Neuron (in vitro differentiated cells): ENCODE measurements at regions not wholly inside any gene's neighbourhood (a gene's known extent, or its start where the extent isn't known, plus 50 kb on each side); places are given as distances from the start of the nearest gene placed in this dataset.
"Not testable (repeated sequence)": the region's sequence is repeated elsewhere in the genome, so short reads cannot be mapped to it uniquely, and the experiment has no call there.

Experiments used
- H2AFZ ChIP-seq: one replicate; pipeline ENCODE4 v1.6.1; 2013; ENCODE audit warnings: low read depth, mild to moderate bottlenecking, inconsistent platforms, low read length, moderate library complexity
- H3K27me3 ChIP-seq: one replicate; pipeline ENCODE4 v1.6.1; 2013; ENCODE audit warnings: low read length; ENCODE audit not compliant: insufficient read depth
- H3K36me3 ChIP-seq: one replicate; pipeline ENCODE4 v1.6.1; 2013; ENCODE audit warnings: low read length; ENCODE audit not compliant: insufficient read depth
- H3K4me1 ChIP-seq: one replicate; pipeline ENCODE4 v1.6.1; 2013; ENCODE audit warnings: low read length; ENCODE audit not compliant: insufficient read depth
- H3K4me3 ChIP-seq: 2 replicates; pipeline ENCODE4 v1.5.1; 2013; ENCODE audit warnings: mild to moderate bottlenecking, low read length, moderate library complexity
- H3K9me3 ChIP-seq: one replicate; pipeline ENCODE4 v1.6.1; 2013; ENCODE audit warnings: low read length

- H3K4me3 ChIP-seq = no peak overlapping the region
- H3K4me1 ChIP-seq = peaks cover 14% of the 10 kb centered on the region
Measured at GRCh38 chr16:14015948-14016347, 55.2 kb upstream of the MRTFB start.

GRCh38 chr16:14016362-14016761 lies 54.8 kb upstream of the MRTFB start:
- H3K4me3 ChIP-seq, H3K27me3 ChIP-seq, H3K36me3 ChIP-seq, H2AFZ ChIP-seq, H3K9me3 ChIP-seq: not testable (repeated sequence)
- peaks cover 14% of the 10 kb centered on the region for H3K4me1 ChIP-seq

More at GRCh38 chr16:14015948-14016347, 55.2 kb upstream of the MRTFB start:
- Histone ChIP-seq H2AFZ (no peak overlapping the region), H3K27me3 (no peaks in the 10 kb centered on the region), H3K9me3 (peaks cover 1% of the 10 kb centered on the region), H3K36me3 (no peaks in the 10 kb centered on the region)

- Histone ChIP-seq H3K36me3 (no peaks in the 10 kb centered on the region), H3K4me1 (peaks cover 12% of the 10 kb centered on the region), H3K9me3 (peaks cover 2% of the 10 kb centered on the region), H2AFZ (no peak overlapping the region), H3K27me3 (no peaks in the 10 kb centered on the region), H3K4me3 (no peak overlapping the region)
Measured at GRCh38 chr16:14017886-14018285, 53.2 kb upstream of the MRTFB start.

- Histone ChIP-seq H3K4me3 (no peak overlapping the region), H2AFZ (no peak overlapping the region), H3K9me3 (peaks cover 2% of the 10 kb centered on the region), H3K27me3 (no peaks in the 10 kb centered on the region), H3K4me1 (peaks cover 3% of the 10 kb centered on the region), H3K36me3 (no peaks in the 10 kb centered on the region)
Measured at GRCh38 chr16:14018851-14019250, 52.3 kb upstream of the MRTFB start.

- Histone ChIP-seq H3K4me3 (no peak overlapping the region), H3K9me3 (peaks cover 2% of the 10 kb centered on the region), H3K4me1 (no peaks in the 10 kb centered on the region), H2AFZ (no peak overlapping the region), H3K36me3 (no peaks in the 10 kb centered on the region), H3K27me3 (no peaks in the 10 kb centered on the region)
Measured at GRCh38 chr16:14020141-14020540, 51.0 kb upstream of the MRTFB start.
